ENCODE measurements at regions not wholly inside any gene's neighbourhood (a gene's known extent, or its start where the extent isn't known, plus 50 kb on each side); places are given as distances from the start of the nearest gene placed in this dataset.

DNA sequence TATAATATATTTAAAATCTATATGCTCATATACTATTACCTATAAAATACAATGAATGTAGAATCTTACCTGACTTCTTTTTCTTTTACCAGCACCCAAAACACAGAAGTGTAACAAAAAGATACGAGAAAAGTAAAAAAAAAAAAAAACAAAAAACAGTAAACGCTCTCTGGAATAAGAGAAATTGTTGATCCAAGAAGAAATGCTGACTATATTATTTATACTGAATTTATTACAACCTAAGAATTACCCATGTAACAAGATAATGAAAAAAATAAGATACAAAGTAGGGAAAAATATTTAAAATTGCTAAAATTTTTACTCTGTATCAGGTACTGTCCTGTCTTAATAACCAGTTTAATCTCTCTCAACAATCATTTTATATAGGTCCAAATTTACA lies 787.9 kb upstream of the MAN1A1 start:
- no peaks in the 10 kb centered on the region for H3K9me3 ChIP-seq (ENCODE audit: low read length)
- no peaks in the 10 kb centered on the region for H3K27me3 ChIP-seq (ENCODE audit: insufficient read depth, low read depth, low read length)
- TF ChIP-seq POLR2AphosphoS5 (IDR thresholded peaks at IDR 0.05) (no peak), TAF1 (IDR thresholded peaks at IDR 0.05; ENCODE audit: low read depth) (no peak), MXI1 (conservative IDR thresholded peaks at IDR 0.05; ENCODE audit: poor library complexity, severe bottlenecking) (no peak), EP300 (conservative IDR thresholded peaks at IDR 0.05; ENCODE audit: poor library complexity, severe bottlenecking) (no peak), RAD21 (conservative IDR thresholded peaks at IDR 0.05) (no peak), SMC3 (conservative IDR thresholded peaks at IDR 0.05; ENCODE audit: poor library complexity) (no peak), EZH2 (IDR thresholded peaks at IDR 0.05; ENCODE audit: borderline replicate concordance, insufficient read depth, low read length, poor library complexity, severe bottlenecking) (no peak)
- TF ChIP-seq, protein P1, sequence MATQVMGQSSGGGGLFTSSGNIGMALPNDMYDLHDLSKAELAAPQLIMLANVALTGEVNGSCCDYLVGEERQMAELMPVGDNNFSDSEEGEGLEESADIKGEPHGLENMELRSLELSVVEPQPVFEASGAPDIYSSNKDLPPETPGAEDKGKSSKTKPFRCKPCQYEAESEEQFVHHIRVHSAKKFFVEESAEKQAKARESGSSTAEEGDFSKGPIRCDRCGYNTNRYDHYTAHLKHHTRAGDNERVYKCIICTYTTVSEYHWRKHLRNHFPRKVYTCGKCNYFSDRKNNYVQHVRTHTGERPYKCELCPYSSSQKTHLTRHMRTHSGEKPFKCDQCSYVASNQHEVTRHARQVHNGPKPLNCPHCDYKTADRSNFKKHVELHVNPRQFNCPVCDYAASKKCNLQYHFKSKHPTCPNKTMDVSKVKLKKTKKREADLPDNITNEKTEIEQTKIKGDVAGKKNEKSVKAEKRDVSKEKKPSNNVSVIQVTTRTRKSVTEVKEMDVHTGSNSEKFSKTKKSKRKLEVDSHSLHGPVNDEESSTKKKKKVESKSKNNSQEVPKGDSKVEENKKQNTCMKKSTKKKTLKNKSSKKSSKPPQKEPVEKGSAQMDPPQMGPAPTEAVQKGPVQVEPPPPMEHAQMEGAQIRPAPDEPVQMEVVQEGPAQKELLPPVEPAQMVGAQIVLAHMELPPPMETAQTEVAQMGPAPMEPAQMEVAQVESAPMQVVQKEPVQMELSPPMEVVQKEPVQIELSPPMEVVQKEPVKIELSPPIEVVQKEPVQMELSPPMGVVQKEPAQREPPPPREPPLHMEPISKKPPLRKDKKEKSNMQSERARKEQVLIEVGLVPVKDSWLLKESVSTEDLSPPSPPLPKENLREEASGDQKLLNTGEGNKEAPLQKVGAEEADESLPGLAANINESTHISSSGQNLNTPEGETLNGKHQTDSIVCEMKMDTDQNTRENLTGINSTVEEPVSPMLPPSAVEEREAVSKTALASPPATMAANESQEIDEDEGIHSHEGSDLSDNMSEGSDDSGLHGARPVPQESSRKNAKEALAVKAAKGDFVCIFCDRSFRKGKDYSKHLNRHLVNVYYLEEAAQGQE (IDR thresholded peaks at IDR 0.05; ENCODE audit: borderline replicate concordance): no peak
- TF ChIP-seq, protein P2, sequence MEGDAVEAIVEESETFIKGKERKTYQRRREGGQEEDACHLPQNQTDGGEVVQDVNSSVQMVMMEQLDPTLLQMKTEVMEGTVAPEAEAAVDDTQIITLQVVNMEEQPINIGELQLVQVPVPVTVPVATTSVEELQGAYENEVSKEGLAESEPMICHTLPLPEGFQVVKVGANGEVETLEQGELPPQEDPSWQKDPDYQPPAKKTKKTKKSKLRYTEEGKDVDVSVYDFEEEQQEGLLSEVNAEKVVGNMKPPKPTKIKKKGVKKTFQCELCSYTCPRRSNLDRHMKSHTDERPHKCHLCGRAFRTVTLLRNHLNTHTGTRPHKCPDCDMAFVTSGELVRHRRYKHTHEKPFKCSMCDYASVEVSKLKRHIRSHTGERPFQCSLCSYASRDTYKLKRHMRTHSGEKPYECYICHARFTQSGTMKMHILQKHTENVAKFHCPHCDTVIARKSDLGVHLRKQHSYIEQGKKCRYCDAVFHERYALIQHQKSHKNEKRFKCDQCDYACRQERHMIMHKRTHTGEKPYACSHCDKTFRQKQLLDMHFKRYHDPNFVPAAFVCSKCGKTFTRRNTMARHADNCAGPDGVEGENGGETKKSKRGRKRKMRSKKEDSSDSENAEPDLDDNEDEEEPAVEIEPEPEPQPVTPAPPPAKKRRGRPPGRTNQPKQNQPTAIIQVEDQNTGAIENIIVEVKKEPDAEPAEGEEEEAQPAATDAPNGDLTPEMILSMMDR (IDR thresholded peaks at IDR 0.05; ENCODE audit: poor library complexity, severe bottlenecking): no peak

DNA sequence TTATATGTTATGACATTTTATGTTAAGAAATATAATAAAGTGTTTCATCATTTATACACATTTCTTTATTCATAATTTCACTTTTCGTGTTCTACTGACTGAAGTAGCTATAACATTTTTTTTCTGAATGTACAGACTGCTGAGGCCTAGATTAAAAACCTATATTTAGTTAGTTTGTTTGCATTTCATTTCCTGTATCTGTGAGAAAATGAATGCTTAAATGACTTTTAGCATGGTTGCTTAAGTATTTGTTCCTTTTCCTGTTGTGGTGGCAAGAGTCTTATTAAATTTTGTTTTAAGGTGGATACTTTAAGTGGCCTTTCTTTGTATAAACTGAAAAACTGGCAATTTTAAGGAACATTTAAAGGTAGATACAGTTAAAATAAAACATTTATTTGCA lies 779.7 kb upstream of the MAN1A1 start:
- no peak overlapping the region for H3K9ac ChIP-seq (ENCODE audit: low read length)
- H3K4me3 ChIP-seq (ENCODE audit: low read length): no peak overlapping the region
- H3K36me3 ChIP-seq (ENCODE audit: insufficient read depth, low read length): no peaks in the 10 kb centered on the region
- H3F3A ChIP-seq (ENCODE audit: insufficient read depth, low read length, poor library complexity, severe bottlenecking): no peaks in the 10 kb centered on the region
- no peaks in the 10 kb centered on the region for H3K9me3 ChIP-seq (ENCODE audit: low read length)
- no peaks in the 10 kb centered on the region for H4K20me1 ChIP-seq (ENCODE audit: insufficient read depth)
- H3K9me2 ChIP-seq (ENCODE audit: insufficient read depth, low read length): no peaks in the 10 kb centered on the region
- H3K4me2 ChIP-seq (ENCODE audit: low read length): no peak overlapping the region
- no peaks in the 10 kb centered on the region for H3K79me2 ChIP-seq (replicated peaks; ENCODE audit: insufficient read depth, low read length)
- no peak overlapping the region for H3K27ac ChIP-seq (ENCODE audit: low read length)
- no peak for TF ChIP-seq TAF1 (IDR thresholded peaks at IDR 0.05; ENCODE audit: low read depth)
- TF ChIP-seq MXI1 (conservative IDR thresholded peaks at IDR 0.05; ENCODE audit: poor library complexity, severe bottlenecking): no peak
- TF ChIP-seq, protein P1 (IDR thresholded peaks at IDR 0.05; ENCODE audit: borderline replicate concordance): no peak
- TF ChIP-seq, protein P2 (IDR thresholded peaks at IDR 0.05; ENCODE audit: poor library complexity, severe bottlenecking): no peak
- no peak for TF ChIP-seq POLR2AphosphoS5 (IDR thresholded peaks at IDR 0.05)
- TF ChIP-seq RAD21 (conservative IDR thresholded peaks at IDR 0.05): no peak
- TF ChIP-seq EP300 (conservative IDR thresholded peaks at IDR 0.05; ENCODE audit: poor library complexity, severe bottlenecking): no peak
- TF ChIP-seq EZH2 (IDR thresholded peaks at IDR 0.05; ENCODE audit: borderline replicate concordance, insufficient read depth, low read length, poor library complexity, severe bottlenecking): no peak
- TF ChIP-seq SMC3 (conservative IDR thresholded peaks at IDR 0.05; ENCODE audit: poor library complexity): no peak
- H3K27me3 ChIP-seq (ENCODE audit: insufficient read depth, low read depth, low read length): no peaks in the 10 kb centered on the region
- H2AFZ ChIP-seq (ENCODE audit: low read depth, low read length): no peak overlapping the region

More for the DNA sequence above, 787.9 kb upstream of the MAN1A1 start:
- H3K9me2 ChIP-seq (ENCODE audit: insufficient read depth, low read length): no peaks in the 10 kb centered on the region
- no peaks in the 10 kb centered on the region for H3K79me2 ChIP-seq (replicated peaks; ENCODE audit: insufficient read depth, low read length)
- no peaks in the 10 kb centered on the region for H3F3A ChIP-seq (ENCODE audit: insufficient read depth, low read length, poor library complexity, severe bottlenecking)
- no peaks in the 10 kb centered on the region for H3K36me3 ChIP-seq (ENCODE audit: insufficient read depth, low read length)
- H3K4me2 ChIP-seq (ENCODE audit: low read length): no peak overlapping the region
- no peaks in the 10 kb centered on the region for H4K20me1 ChIP-seq (ENCODE audit: insufficient read depth)
- no peak overlapping the region for H2AFZ ChIP-seq (ENCODE audit: low read depth, low read length)
- H3K27ac ChIP-seq (ENCODE audit: low read length): no peak overlapping the region
- no peak overlapping the region for H3K4me3 ChIP-seq (ENCODE audit: low read length)
- no peak overlapping the region for H3K9ac ChIP-seq (ENCODE audit: low read length)

Measured in neural cell (in vitro differentiated cells).